Caco-2 (cell line): ENCODE measurements at regions not wholly inside any gene's neighbourhood (a gene's known extent, or its start where the extent isn't known, plus 50 kb on each side); places are given as distances from the start of the nearest gene placed in this dataset.

Experiments
- BruUV-seq: library from RNA; stranded (reverse); fragments of 400-500 nt; replicated peaks from 2 replicates; lab custom pipeline; 2021; lab: Mats Ljungman, UMichigan
- CTCF ChIA-PET: fragments of 300-600 bp; sonication (Branson Sonifier 250); formaldehyde crosslinking; loops from one replicate; lab custom pipeline; 2022; ENCODE audit warnings: antibody characterized with exemption; lab: Charles Lee
- POLR2A ChIA-PET: fragments of 300-600 bp; sonication (Branson Sonifier 250); formaldehyde crosslinking; loops from one replicate; lab custom pipeline; 2022; ENCODE audit warnings: antibody characterized with exemption; lab: Charles Lee
- DNase-seq, 2 experiments: peaks; one replicate each; pipeline versions ENCODE4 v3.0.0 to v3.0.0-alpha.2; 2020 to 2022
- H3K27me3 ChIP-seq: replicated peaks from 2 replicates; pipeline ENCODE4 v1.6.0; 2011; ENCODE audit warnings: low read length; ENCODE audit not compliant: control insufficient read depth, insufficient read depth
- H3K36me3 ChIP-seq: 2 replicates; pipeline ENCODE4 v1.5.1; 2011; ENCODE audit warnings: low read length; ENCODE audit not compliant: control insufficient read depth, insufficient read depth
- H3K4me1 ChIP-seq: fragments of 250-450 bp; sonication (Bioruptor Pico); 2 replicates; pipeline ENCODE4 v1.5.1; 2020; ENCODE audit warnings: mild to moderate bottlenecking
- H3K4me3 ChIP-seq: 2 replicates; pipeline ENCODE4 v1.5.1; 2011; ENCODE audit warnings: low read depth, mild to moderate bottlenecking, control low read depth, low read length
- H3K9me3 ChIP-seq: fragments of 250-450 bp; sonication (Bioruptor Pico); 2 replicates; pipeline ENCODE4 v1.5.1; 2020; ENCODE audit warnings: mild to moderate bottlenecking, moderate library complexity
- H3K27ac Mint-ChIP-seq: one replicate; pipeline ENCODE4 v1.8.0; 2022; ENCODE audit warnings: mixed read lengths; ENCODE audit not compliant: unreplicated experiment
- H3K27me3 Mint-ChIP-seq: one replicate; pipeline ENCODE4 v1.8.0; 2022; ENCODE audit warnings: mixed read lengths; ENCODE audit not compliant: insufficient read depth, unreplicated experiment
- H3K36me3 Mint-ChIP-seq: one replicate; pipeline ENCODE4 v1.8.0; 2022; ENCODE audit warnings: mild to moderate bottlenecking, mixed read lengths; ENCODE audit not compliant: insufficient read depth, unreplicated experiment
- H3K4me1 Mint-ChIP-seq: one replicate; pipeline ENCODE4 v1.8.0; 2022; ENCODE audit warnings: low read depth, mixed read lengths; ENCODE audit not compliant: unreplicated experiment
- H3K4me3 Mint-ChIP-seq: one replicate; pipeline ENCODE4 v1.8.0; 2022; ENCODE audit warnings: mild to moderate bottlenecking, moderate library complexity, mixed read lengths; ENCODE audit not compliant: unreplicated experiment
- H3K9me3 Mint-ChIP-seq: one replicate; pipeline ENCODE4 v1.8.0; 2022; ENCODE audit warnings: mixed read lengths; ENCODE audit not compliant: unreplicated experiment
- intact Hi-C: fragments of 100-400 bp; cut with micrococcal nuclease; formaldehyde crosslinking; loops from one replicate; pipeline ENCODE4 v1.10.0; 2022; ENCODE audit not compliant: unreplicated experiment
- TF ChIP-seq, protein P1 (sequence below), 2 experiments: fragments of 200-600 bp in 1 of 2; IDR thresholded peaks; 1 replicate in 1 of 2; 2 replicates in 1 of 2; pipeline versions ENCODE4 v1.5.1 to v1.8.0; 2011 to 2022; ENCODE audit warnings: antibody characterized with exemption in 1 of 2, control low read depth in 1 of 2, inconsistent platforms in 1 of 2, low read depth in 1 of 2, low read length in 1 of 2, mild to moderate bottlenecking in 1 of 2, moderate library complexity in 1 of 2; ENCODE audit not compliant: insufficient read depth in 1 of 2, severe bottlenecking in 1 of 2, unreplicated experiment in 1 of 2

GRCh38 chr16:54862529-54862928 lies 68.1 kb upstream of the IRX5 start:
- POLR2A ChIA-PET = no interaction called here
- no peak for DNase-seq

GRCh38 chr16:54856871-54857270 lies 73.8 kb upstream of the IRX5 start:
- Mint-ChIP-seq H3K27ac (no peak overlapping the region), H3K9me3 (peaks cover 28% of the 10 kb centered on the region), H3K27me3 (no peaks in the 10 kb centered on the region), H3K4me1 (no peaks in the 10 kb centered on the region), H3K4me3 (no peak overlapping the region), H3K36me3 (no peaks in the 10 kb centered on the region)
- ChIA-PET POLR2A (no interaction called here), CTCF (no interaction called here)
- intact Hi-C loops = no loop called here
- peaks cover 3% of the 10 kb centered on the region; the same call in 1 of the 2 replicates for H3K9me3 ChIP-seq
- TF ChIP-seq, protein P1, sequence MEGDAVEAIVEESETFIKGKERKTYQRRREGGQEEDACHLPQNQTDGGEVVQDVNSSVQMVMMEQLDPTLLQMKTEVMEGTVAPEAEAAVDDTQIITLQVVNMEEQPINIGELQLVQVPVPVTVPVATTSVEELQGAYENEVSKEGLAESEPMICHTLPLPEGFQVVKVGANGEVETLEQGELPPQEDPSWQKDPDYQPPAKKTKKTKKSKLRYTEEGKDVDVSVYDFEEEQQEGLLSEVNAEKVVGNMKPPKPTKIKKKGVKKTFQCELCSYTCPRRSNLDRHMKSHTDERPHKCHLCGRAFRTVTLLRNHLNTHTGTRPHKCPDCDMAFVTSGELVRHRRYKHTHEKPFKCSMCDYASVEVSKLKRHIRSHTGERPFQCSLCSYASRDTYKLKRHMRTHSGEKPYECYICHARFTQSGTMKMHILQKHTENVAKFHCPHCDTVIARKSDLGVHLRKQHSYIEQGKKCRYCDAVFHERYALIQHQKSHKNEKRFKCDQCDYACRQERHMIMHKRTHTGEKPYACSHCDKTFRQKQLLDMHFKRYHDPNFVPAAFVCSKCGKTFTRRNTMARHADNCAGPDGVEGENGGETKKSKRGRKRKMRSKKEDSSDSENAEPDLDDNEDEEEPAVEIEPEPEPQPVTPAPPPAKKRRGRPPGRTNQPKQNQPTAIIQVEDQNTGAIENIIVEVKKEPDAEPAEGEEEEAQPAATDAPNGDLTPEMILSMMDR (IDR thresholded peaks at IDR 0.05; ENCODE audit: insufficient read depth in 1 of 2, low read depth in 1 of 2, low read length in 1 of 2, severe bottlenecking in 1 of 2, unreplicated experiment in 1 of 2) = no peak
- H3K4me1 ChIP-seq = no peaks in the 10 kb centered on the region
- no TSS peak for BruUV-seq
- H3K36me3 ChIP-seq = no peaks in the 10 kb centered on the region
- no peak for DNase-seq
- no peaks in the 10 kb centered on the region for H3K27me3 ChIP-seq
- H3K4me3 ChIP-seq = no peak overlapping the region

More at GRCh38 chr16:54862529-54862928, 68.1 kb upstream of the IRX5 start:
- no peaks in the 10 kb centered on the region for H3K4me1 ChIP-seq
- H3K36me3 ChIP-seq = no peaks in the 10 kb centered on the region
- no peaks in the 10 kb centered on the region for H3K27me3 ChIP-seq
- CTCF ChIA-PET = no interaction called here
- TF ChIP-seq, protein P1 (IDR thresholded peaks at IDR 0.05; ENCODE audit: insufficient read depth in 1 of 2, low read depth in 1 of 2, low read length in 1 of 2, severe bottlenecking in 1 of 2, unreplicated experiment in 1 of 2) = no peak
- no TSS peak for BruUV-seq
- H3K36me3 Mint-ChIP-seq = no peaks in the 10 kb centered on the region
- H3K9me3 Mint-ChIP-seq = peaks cover 4% of the 10 kb centered on the region
- no peaks in the 10 kb centered on the region for H3K4me1 Mint-ChIP-seq
- H3K27me3 Mint-ChIP-seq = no peaks in the 10 kb centered on the region
- no peak overlapping the region for H3K4me3 ChIP-seq
- H3K9me3 ChIP-seq = no peaks in the 10 kb centered on the region
- intact Hi-C loops = no loop called here
- H3K27ac Mint-ChIP-seq = no peak overlapping the region
- no peak overlapping the region for H3K4me3 Mint-ChIP-seq

DNA sequence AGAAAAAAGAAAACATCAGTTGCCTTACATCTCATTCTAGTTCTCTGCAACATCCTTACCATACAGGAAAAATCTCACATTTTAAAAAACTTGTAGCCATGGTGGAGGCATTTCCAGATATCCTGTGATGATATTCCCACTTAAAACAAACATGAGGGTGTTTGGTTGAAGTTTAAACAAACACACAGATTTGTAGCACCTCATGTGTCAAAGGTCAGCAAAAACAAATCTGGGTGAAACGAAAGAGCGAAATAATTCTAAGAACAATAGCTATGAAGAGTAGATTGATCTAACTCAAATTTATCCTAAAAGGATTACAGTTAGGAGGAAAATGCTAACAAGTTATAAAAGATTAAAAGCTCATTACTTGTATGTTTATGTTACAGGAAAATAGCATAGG lies 83.1 kb upstream of the IRX5 start:
- Histone ChIP-seq H3K27me3 (no peaks in the 10 kb centered on the region), H3K9me3 (no peaks in the 10 kb centered on the region), H3K4me1 (peaks cover 21% of the 10 kb centered on the region), H3K4me3 (no peak overlapping the region), H3K36me3 (no peaks in the 10 kb centered on the region)
- H3K9me3 Mint-ChIP-seq = peaks cover 10% of the 10 kb centered on the region
- ChIA-PET POLR2A (interaction anchor here (0.7 kb wide), 1 partner anchor 268 kb away, joined by 10 read pairs; no protein-coding TSS in a partner anchor), CTCF (interaction anchor here (0.6 kb wide), 2 partner anchors 11 to 505 kb away, joined by 3 to 5 read pairs; no protein-coding TSS in a partner anchor)
- DNase-seq = no peak
- H3K4me3 Mint-ChIP-seq = no peak overlapping the region
- no peaks in the 10 kb centered on the region for H3K27me3 Mint-ChIP-seq
- TF ChIP-seq, protein P1 (IDR thresholded peaks at IDR 0.05; ENCODE audit: insufficient read depth in 1 of 2, low read depth in 1 of 2, low read length in 1 of 2, severe bottlenecking in 1 of 2, unreplicated experiment in 1 of 2) = no peak
- peak overlapping the region; percentile 18 for H3K27ac Mint-ChIP-seq
- intact Hi-C loops = no loop called here
- H3K36me3 Mint-ChIP-seq = no peaks in the 10 kb centered on the region
- H3K4me1 Mint-ChIP-seq = peaks cover 14% of the 10 kb centered on the region
- no TSS peak for BruUV-seq
